Activated CD4-positive, alpha-beta memory T cell treated with anti-CD3 and anti-CD28 coated beads for 36 hours (primary cell): ENCODE measurements at regions not wholly inside any gene's neighbourhood (a gene's known extent, or its start where the extent isn't known, plus 50 kb on each side); places are given as distances from the start of the nearest gene placed in this dataset.
"Not testable (repeated sequence)": the region's sequence is repeated elsewhere in the genome, so short reads cannot be mapped to it uniquely, and the experiment has no call there.

Experiments
- CTCF ChIA-PET: fragments of 350-600 bp; sonication (Branson Sonifier 250); formaldehyde crosslinking; loops from one replicate; lab custom pipeline; 2021; ENCODE audit warnings: antibody characterized with exemption, inconsistent platforms; lab: Charles Lee
- POLR2A ChIA-PET: fragments of 350-600 bp; sonication (Branson Sonifier 250); formaldehyde crosslinking; loops from one replicate; lab custom pipeline; 2021; ENCODE audit warnings: antibody characterized with exemption; lab: Charles Lee
- DNase-seq: peaks from one replicate; pipeline ENCODE4 v3.0.0-alpha.2; 2020
- H3K27ac Mint-ChIP-seq: one replicate; pipeline ENCODE4 v1.8.0; 2021; ENCODE audit warnings: mixed read lengths
- H3K27me3 Mint-ChIP-seq: one replicate; pipeline ENCODE4 v1.8.0; 2021; ENCODE audit warnings: mixed read lengths
- H3K36me3 Mint-ChIP-seq: one replicate; pipeline ENCODE4 v1.8.0; 2021; ENCODE audit warnings: mixed read lengths
- H3K4me1 Mint-ChIP-seq: one replicate; pipeline ENCODE4 v1.8.0; 2021; ENCODE audit warnings: low read depth, mixed read lengths
- H3K4me3 Mint-ChIP-seq: one replicate; pipeline ENCODE4 v1.8.0; 2021; ENCODE audit warnings: mild to moderate bottlenecking, mixed read lengths
- H3K9me3 Mint-ChIP-seq: one replicate; pipeline ENCODE4 v1.8.0; 2021; ENCODE audit warnings: mixed read lengths
- intact Hi-C: fragments of 100-400 bp; cut with micrococcal nuclease; formaldehyde crosslinking; loops from one replicate; pipeline ENCODE4 v1.15.1; 2023

DNA sequence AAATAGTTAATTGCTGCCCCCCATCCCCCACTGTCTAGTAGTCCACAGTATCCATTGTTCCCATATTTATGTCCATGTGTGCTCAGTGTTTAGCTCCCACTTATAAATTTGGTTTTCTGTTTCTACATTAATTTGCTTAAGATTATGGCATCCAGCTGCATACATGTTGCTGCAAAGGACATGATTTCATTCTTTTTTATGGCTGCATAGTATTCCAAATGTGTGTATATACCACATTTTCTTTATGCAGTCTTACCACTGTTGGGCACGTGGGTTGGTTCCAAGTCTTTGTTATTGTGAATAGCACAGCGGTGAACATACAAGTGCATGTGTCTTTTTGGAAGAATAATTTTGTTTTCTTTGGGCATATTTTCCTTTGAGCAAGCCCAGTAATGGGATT, 113.0 kb upstream of the LNX1 start:
- intact Hi-C loops = no loop called here
- H3K4me1 Mint-ChIP-seq = peaks cover 2% of the 10 kb centered on the region

DNA sequence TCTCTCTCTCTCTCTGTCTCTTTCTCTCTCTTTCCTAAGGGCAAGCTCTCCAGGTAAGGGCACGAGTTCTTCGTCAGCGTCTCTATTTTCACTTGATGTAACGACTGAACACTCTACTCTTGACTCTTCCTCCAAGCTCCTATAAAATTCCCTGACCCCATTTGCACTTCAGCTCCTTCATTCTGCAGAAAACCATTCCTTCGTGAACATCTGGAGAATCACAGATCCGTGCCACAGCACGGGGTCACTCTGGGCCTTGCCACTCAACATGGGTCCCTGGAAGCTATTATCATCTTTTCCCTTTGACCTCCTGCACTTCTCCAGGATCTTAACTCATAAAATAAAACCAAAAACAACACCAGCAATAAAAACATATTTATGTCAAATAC, 112.0 kb upstream of the LNX1 start:
- intact Hi-C loops = no loop called here
- Mint-ChIP-seq H3K9me3 (no peaks in the 10 kb centered on the region), H3K4me3 (no peak overlapping the region), H3K4me1 (peaks cover 2% of the 10 kb centered on the region), H3K27ac (no peak overlapping the region), H3K36me3 (no peaks in the 10 kb centered on the region), H3K27me3 (peaks cover 19% of the 10 kb centered on the region)
- ChIA-PET POLR2A (no interaction called here), CTCF (interaction anchor here (2.8 kb wide), 1 partner anchor 530 kb away, joined by 8 read pairs; no protein-coding TSS in a partner anchor)
- DNase-seq = no peak

More for the DNA sequence above, 113.0 kb upstream of the LNX1 start:
- Mint-ChIP-seq H3K27ac (no peak overlapping the region), H3K27me3 (peaks cover 19% of the 10 kb centered on the region), H3K9me3 (no peaks in the 10 kb centered on the region), H3K4me3 (no peak overlapping the region), H3K36me3 (no peaks in the 10 kb centered on the region)
- POLR2A ChIA-PET = no interaction called here
- CTCF ChIA-PET = interaction anchor here (1.6 kb wide), 1 partner anchor 529 kb away, joined by 5 read pairs; no protein-coding TSS in a partner anchor
- DNase-seq = no peak

DNA sequence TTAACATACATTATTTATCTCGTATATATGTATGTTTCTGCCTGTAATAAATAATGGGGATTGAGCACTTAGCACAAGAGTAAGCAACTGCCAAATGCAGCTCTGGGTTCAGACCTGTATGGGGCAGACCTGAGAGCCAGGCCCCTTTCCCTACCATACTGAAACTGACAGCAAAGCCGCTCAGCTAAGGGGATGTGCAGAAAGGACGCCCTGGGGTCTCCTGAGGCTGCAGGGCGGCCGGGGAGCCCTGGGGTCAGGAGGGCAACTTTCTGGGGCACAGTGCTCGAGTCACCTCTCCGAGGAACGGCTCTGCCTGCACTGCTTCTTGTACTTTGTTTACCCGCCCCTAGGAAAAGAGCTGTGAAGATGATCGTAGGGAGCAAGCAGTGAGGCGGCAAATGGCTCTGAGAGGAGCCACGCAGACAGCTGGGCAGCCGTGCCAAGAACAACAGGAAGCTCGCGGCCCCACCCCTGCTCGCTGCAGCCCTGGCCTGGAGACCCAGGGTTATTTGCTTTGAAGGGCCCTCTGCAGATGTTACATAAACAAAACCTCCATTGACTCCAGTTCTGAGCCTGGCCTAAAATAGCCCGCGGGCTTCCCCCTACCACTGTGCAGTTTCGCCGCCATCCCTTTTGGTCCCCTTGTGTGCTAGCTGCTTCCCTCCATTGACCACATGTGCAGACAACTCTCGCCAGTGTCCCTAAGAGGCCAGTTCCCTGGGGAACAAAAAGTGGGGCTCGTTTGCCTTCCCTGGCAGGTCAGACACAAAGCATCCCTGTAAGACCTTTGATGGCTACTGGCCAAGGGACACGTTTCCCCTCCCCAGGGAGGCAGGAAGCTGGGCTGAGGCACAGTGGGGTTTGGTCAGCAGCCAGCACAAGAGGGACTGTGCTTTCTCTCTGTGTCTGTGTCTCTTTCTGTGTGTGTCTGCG, 111.3 kb upstream of the LNX1 start:
- H3K9me3 Mint-ChIP-seq = no peaks in the 10 kb centered on the region
- POLR2A ChIA-PET = no interaction called here
- DNase-seq = no peak
- CTCF ChIA-PET = interaction anchor here (2.8 kb wide), 1 partner anchor 531 kb away, joined by 8 read pairs; no protein-coding TSS in a partner anchor
- no peak overlapping the region for H3K27ac Mint-ChIP-seq
- H3K27me3 Mint-ChIP-seq = peaks cover 19% of the 10 kb centered on the region
- peaks cover 2% of the 10 kb centered on the region for H3K4me1 Mint-ChIP-seq
- H3K4me3 Mint-ChIP-seq = peak overlapping the region; percentile 14
- intact Hi-C loops = no loop called here
- H3K36me3 Mint-ChIP-seq = no peaks in the 10 kb centered on the region

DNA sequence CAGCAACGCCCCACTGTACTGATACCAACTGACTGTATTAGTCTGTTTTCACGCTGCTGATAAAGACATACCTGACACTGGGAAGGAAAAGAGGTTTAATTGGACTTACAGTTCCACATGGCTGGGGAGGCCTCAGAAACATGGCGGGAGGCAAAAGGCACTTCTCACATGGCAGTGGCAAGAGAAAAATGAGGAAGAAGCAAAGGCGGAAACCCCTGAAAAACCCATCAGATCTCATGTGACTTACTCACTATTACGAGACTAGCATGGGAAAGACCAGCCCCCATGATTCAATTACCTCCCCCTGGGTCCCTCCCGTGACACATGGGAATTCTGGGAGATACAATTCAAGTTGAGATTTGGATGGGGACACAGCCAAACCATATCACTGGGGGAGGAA, 110.0 kb upstream of the LNX1 start:
- peaks cover 15% of the 10 kb centered on the region for H3K27me3 Mint-ChIP-seq
- DNase-seq, H3K4me3 Mint-ChIP-seq, H3K27ac Mint-ChIP-seq, H3K4me1 Mint-ChIP-seq, intact Hi-C loops, H3K9me3 Mint-ChIP-seq, POLR2A ChIA-PET, H3K36me3 Mint-ChIP-seq: not testable (repeated sequence)
- CTCF ChIA-PET = interaction anchor here (2.8 kb wide), 1 partner anchor 532 kb away, joined by 8 read pairs; no protein-coding TSS in a partner anchor

DNA sequence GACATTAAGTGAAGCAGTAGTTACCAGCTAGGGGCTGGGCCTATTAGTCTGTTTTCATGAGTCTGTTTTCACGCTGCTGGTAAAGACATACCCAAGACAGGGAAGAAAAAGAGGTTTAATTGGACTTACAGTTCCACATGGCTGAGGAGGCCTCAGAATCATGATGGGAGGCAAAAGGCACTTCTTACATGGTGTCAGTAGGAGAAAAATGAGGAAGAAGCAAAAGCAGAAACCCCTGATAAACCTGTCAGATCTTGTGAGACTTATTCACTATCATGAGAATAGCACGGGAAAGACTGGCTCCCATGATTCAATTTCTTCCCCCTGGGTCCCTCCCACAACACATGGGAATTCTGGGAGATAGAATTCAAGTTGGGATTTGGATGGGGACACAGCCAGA, 108.0 kb upstream of the LNX1 start:
- H3K4me3 Mint-ChIP-seq, H3K36me3 Mint-ChIP-seq, intact Hi-C loops, H3K9me3 Mint-ChIP-seq, POLR2A ChIA-PET, CTCF ChIA-PET, H3K4me1 Mint-ChIP-seq, H3K27ac Mint-ChIP-seq, DNase-seq: not testable (repeated sequence)
- peaks cover 12% of the 10 kb centered on the region for H3K27me3 Mint-ChIP-seq

DNA sequence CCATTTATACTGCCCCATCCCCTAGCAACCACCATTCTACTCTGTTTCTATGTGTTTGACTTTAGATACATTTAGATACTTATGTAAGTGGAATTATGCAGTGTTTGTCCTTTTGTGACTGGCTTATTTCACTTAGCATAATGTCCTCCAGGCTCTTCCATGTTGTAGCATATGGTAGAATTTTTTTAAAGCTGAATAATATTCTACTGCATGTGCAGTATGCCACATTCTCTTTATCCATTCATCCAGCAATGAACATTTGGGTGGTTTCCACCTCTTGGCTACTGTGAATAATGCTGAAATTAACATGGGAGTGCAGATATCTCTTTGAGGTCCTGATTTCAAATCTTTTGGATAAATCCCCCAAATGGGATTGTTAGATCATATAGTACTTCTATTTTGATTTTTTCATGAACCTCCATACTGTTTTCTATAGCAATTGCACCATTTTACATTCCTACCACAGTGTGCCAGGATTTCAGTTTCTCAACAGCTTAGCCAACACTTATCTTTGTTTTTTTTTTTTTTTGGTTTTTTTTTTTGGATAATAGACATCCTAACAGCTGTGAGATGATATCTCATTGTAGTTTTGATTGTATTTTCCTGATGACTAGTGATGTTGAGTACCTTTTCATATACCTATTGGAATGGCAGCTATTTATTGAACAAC, 105.9 kb upstream of the LNX1 start:
- H3K27ac Mint-ChIP-seq = no peak overlapping the region
- peaks cover 9% of the 10 kb centered on the region for H3K27me3 Mint-ChIP-seq
- ChIA-PET POLR2A (no interaction called here), CTCF (no interaction called here)
- H3K4me3 Mint-ChIP-seq = no peak overlapping the region
- DNase-seq = no peak
- intact Hi-C loops = no loop called here
- no peaks in the 10 kb centered on the region for H3K9me3 Mint-ChIP-seq
- H3K36me3 Mint-ChIP-seq = no peaks in the 10 kb centered on the region
- H3K4me1 Mint-ChIP-seq = no peaks in the 10 kb centered on the region

DNA sequence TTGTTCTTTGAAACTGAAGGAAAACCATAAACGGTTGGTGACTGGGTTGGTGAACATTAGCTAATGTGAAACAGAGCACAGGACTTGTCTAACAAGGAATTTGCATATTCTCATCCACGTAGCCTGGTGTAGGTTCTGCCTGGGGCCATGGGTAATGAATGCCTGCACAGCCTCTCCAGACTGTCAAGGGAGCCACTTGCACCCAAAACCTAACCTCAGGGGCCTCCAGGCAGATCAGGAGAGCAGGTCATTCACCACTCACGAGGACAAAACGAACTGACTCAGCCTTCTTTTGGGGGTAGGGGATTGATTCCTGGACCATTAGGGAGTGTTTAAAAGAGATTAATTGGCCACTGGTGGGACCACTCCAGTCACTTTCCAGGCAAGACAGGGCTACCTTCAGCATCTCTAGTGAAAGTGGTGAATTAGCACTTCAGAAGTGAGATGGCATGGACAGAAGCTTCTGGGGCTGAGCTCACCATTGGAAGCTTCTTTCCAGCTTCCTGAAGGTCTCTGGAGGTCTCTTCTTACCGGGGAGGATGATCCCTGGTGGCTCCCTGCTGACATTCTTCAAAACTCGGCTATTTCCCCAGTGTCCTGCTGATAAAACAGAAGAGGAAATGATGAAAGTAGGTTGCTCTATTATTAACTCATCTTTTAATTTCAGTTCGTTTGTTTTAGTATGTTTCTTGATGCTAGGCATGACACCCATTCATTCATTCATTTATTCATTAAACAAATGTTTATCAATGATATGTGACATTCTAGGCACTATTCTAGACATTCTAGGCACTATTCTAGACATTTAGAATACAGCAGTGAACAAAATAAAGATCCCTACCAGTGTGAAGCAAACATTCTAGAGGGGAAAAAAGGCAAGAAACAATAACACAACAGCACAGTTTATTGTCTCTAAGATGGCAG, 104.5 kb upstream of the LNX1 start:
- ChIA-PET CTCF (no interaction called here), POLR2A (no interaction called here)
- Mint-ChIP-seq H3K27ac (no peak overlapping the region), H3K9me3 (no peaks in the 10 kb centered on the region), H3K27me3 (peaks cover 5% of the 10 kb centered on the region), H3K4me1 (no peaks in the 10 kb centered on the region), H3K36me3 (no peaks in the 10 kb centered on the region), H3K4me3 (no peak overlapping the region)
- intact Hi-C loops = no loop called here
- DNase-seq = no peak

DNA sequence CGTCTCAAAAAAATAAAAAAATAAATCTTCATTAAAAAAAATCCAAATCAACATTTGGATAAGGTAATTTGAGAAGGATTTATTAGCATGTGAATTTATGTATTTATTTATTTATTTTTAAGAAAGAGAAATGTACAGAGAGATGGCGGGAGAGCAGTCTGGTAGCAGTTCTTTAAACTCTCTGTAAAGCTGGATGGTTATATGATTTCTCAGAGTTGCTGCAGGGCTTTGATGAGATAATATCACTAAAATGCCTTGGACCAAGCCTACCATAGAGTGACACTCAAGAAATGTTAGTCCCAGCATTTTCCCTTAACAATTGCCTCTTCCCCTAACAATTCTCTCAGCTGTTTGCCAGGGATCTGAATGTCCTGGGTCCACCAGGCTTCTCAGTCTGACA, 103.4 kb upstream of the LNX1 start:
- Mint-ChIP-seq H3K4me1 (no peaks in the 10 kb centered on the region), H3K9me3 (no peaks in the 10 kb centered on the region), H3K27me3 (peaks cover 6% of the 10 kb centered on the region), H3K36me3 (no peaks in the 10 kb centered on the region), H3K27ac (no peak overlapping the region), H3K4me3 (no peak overlapping the region)
- no peak for DNase-seq
- intact Hi-C loops = no loop called here
- POLR2A ChIA-PET = no interaction called here
- CTCF ChIA-PET = no interaction called here

DNA sequence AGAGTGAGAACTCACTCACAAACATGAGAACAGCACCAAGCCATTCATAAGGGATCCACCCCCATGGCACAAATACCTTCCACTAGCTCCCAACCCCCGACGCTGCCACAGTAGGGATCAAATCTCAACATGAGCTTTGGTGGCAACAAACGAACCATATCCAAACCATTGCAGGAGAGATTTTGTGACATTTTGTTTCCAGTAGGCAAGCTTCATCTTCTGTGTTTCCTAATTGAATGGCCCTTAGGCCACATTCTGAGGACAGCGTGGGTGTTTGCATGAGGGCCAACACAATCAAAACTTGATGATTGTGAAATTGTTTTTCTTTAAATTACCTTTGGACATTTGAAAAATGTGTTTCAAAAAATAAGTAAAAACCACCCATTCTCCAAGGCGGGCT, 102.6 kb upstream of the LNX1 start:
- DNase-seq = no peak
- Mint-ChIP-seq H3K9me3 (no peaks in the 10 kb centered on the region), H3K36me3 (no peaks in the 10 kb centered on the region), H3K4me1 (no peaks in the 10 kb centered on the region), H3K4me3 (no peak overlapping the region), H3K27me3 (peaks cover 6% of the 10 kb centered on the region), H3K27ac (no peak overlapping the region)
- ChIA-PET CTCF (no interaction called here), POLR2A (no interaction called here)
- intact Hi-C loops = no loop called here

DNA sequence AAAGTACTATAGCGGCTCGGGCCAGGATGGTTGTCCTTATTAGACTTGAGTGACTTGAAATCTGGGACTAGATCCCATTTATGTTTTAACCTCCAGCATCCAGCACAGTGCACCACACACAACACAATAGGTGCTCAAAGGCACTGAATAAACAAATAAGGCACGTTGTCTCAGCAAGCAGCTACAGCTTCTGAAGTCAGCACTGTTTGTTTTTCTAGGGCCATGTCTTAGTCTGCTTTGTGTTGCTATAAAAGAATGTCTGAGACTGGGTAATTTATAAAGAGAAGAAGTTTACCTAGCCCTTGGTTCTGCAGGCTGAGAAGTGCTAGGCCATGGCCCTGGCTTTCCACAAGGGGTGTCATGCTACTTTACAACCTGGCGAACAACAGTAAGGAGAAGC, 102.1 kb upstream of the LNX1 start:
- Mint-ChIP-seq H3K27ac (no peak overlapping the region), H3K36me3 (no peaks in the 10 kb centered on the region), H3K9me3 (no peaks in the 10 kb centered on the region), H3K4me3 (no peak overlapping the region), H3K4me1 (peaks cover 4% of the 10 kb centered on the region), H3K27me3 (peaks cover 9% of the 10 kb centered on the region)
- no peak for DNase-seq
- ChIA-PET CTCF (no interaction called here), POLR2A (no interaction called here)
- intact Hi-C loops = no loop called here

DNA sequence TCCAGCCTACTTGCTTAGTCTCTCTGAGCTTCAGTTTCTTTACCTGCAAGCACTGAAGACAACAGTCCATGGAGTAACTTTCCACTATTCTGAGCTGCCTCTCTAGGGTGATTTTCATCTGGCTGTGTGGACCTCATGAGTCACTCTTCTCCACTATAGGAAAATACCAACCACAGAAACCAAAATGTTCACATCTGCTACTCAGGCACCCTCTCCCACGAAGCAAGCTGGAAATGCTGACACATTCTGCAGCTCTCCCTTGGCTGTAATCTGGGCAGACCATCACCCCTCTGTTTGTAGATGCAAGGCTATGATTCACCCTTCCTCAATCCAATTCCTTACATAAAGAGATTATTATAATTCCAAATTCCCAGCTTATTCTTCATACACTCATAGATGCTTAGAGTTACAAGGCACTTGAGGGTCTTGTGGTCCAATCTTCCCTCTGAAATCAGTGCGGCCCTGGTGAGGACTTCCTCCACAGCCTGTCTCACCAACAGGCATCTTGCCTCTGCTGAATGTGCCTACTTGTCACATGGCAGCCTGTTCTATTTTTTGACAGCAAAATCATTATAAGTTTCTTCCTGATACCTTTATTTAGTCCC, 97.0 kb upstream of the LNX1 start:
- Mint-ChIP-seq H3K36me3 (no peaks in the 10 kb centered on the region), H3K9me3 (no peaks in the 10 kb centered on the region), H3K27ac (no peak overlapping the region), H3K4me1 (peaks cover 7% of the 10 kb centered on the region), H3K27me3 (peaks cover 9% of the 10 kb centered on the region), H3K4me3 (no peak overlapping the region)
- DNase-seq = peak; percentile 42
- intact Hi-C loops = no loop called here
- CTCF ChIA-PET = interaction anchor here (1.1 kb wide), 1 partner anchor 17 kb away, joined by 3 read pairs; no protein-coding TSS in a partner anchor
- POLR2A ChIA-PET = no interaction called here
